ENCODE measurements at regions not wholly inside any gene's neighbourhood (a gene's known extent, or its start where the extent isn't known, plus 50 kb on each side); places are given as distances from the start of the nearest gene placed in this dataset.
"Not testable (repeated sequence)": the region's sequence is repeated elsewhere in the genome, so short reads cannot be mapped to it uniquely, and the experiment has no call there.

DNA sequence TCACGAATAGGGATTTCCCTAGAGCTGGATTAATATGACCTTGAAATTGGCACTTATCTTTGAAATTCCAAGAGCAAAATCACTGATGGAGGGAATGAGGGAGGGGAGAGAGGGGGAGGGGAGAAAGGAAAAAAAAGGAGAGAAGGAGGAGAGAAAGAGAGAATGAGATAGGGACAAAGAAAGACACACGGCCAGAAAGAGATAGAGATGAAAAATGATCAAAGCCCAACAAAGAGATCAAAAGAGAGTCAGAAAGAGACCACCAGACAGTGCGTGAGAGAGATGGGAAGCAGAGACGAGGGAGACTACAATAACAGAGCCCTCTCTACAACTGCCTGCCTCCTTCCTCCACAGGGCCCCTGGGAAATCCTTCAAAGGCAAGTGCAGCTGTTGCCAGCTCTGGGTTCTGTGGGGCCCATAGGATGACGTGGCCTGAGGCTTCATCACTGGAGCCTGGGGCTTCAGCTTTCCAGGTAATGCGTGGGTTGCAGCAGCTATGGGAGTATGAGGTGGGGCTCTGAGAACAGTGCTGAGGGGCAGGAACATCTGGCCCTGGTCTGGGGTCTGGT, 58.3 kb upstream of the SHB start:
- no peak overlapping the region for H3K27ac ChIP-seq
- DNase-seq (ENCODE audit: low spot score), result no peak
- no peak overlapping the region for H3K4me3 ChIP-seq
- TF ChIP-seq, protein P1, sequence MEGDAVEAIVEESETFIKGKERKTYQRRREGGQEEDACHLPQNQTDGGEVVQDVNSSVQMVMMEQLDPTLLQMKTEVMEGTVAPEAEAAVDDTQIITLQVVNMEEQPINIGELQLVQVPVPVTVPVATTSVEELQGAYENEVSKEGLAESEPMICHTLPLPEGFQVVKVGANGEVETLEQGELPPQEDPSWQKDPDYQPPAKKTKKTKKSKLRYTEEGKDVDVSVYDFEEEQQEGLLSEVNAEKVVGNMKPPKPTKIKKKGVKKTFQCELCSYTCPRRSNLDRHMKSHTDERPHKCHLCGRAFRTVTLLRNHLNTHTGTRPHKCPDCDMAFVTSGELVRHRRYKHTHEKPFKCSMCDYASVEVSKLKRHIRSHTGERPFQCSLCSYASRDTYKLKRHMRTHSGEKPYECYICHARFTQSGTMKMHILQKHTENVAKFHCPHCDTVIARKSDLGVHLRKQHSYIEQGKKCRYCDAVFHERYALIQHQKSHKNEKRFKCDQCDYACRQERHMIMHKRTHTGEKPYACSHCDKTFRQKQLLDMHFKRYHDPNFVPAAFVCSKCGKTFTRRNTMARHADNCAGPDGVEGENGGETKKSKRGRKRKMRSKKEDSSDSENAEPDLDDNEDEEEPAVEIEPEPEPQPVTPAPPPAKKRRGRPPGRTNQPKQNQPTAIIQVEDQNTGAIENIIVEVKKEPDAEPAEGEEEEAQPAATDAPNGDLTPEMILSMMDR (IDR thresholded peaks at IDR 0.05), result no peak

GRCh38 chr9:38126730-38127129, 57.7 kb upstream of the SHB start:
- Histone ChIP-seq H3K4me3 (no peak overlapping the region), H3K27ac (no peak overlapping the region)
- DNase-seq (ENCODE audit: low spot score), result no peak
- TF ChIP-seq, protein P1 (IDR thresholded peaks at IDR 0.05), result no peak

GRCh38 chr9:38125889-38126288, 56.9 kb upstream of the SHB start:
- Histone ChIP-seq H3K4me3 (no peak overlapping the region), H3K27ac (no peak overlapping the region)
- DNase-seq (ENCODE audit: low spot score), result no peak
- TF ChIP-seq, protein P1 (IDR thresholded peaks at IDR 0.05), result no peak

DNA sequence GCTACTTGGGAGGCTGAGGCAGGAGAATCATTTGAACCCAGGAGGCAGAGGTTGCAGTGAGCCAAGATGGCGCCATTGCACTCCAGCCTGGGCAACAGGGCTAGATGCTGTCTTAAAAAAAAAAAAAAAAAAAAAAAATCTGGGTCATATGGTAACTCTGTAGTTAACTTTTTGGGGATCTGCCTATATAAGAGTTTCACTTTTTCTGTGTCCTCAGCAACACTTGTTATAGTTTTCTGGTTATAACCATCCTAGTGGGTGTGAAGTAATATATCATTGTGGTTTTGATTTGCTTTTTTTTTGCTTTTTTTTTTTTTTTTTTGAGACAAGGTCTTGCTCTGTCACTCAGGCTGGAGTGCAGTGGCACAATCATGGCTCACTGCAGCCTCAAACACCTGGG, 54.3 kb upstream of the SHB start:
- not testable (repeated sequence) for DNase-seq (ENCODE audit: low spot score); H3K27ac ChIP-seq; H3K4me3 ChIP-seq

- TF ChIP-seq, protein P1 (IDR thresholded peaks at IDR 0.05), result no peak
- DNase-seq (ENCODE audit: low spot score), result peak; percentile 31
- no peak overlapping the region for H3K27ac ChIP-seq
- no peak overlapping the region for H3K4me3 ChIP-seq
Observed at GRCh38 chr9:38120961-38121360, 51.9 kb upstream of the SHB start.

DNA sequence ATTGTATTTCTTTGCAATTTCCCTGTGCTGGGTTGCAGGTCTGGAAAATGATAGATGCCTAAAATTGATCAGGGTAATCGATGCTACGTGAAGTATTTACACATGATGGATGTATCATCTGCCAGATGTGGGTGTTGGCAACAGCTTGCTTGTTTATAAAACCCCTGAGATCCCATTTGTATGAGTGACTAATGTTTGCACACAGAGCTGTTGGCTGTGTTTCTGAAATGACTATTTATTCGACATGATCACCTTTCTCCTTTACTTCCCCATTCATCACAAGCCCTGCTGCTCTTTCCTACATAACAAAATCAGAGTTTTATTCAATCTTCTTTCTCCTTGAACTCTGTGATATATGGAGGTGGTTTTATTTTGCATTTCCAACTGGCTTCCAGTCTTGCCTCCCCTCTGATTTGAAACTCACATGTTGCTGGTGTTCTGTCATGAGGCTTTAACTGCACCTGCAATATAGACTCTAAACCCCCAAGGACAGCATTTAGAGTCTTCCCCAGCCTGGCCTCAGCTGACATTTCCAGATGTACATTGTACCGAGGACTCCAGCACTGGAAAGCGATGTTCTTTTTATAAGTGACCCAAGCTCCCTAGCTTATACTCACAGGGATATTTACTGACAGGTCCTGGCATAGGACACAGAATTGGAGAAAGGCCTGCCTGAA, 50.7 kb upstream of the SHB start:
- no peak overlapping the region for H3K27ac ChIP-seq
- H3K4me3 ChIP-seq, result no peak overlapping the region
- DNase-seq (ENCODE audit: low spot score), result peak; percentile 22
- TF ChIP-seq, protein P1 (IDR thresholded peaks at IDR 0.05), result no peak

- peak; percentile 29 for DNase-seq (ENCODE audit: low spot score)
- TF ChIP-seq, protein P1 (IDR thresholded peaks at IDR 0.05), result no peak
- Histone ChIP-seq H3K4me3 (no peak overlapping the region), H3K27ac (no peak overlapping the region)
Observed at GRCh38 chr9:38118862-38119438, 49.9 kb upstream of the SHB start.

Data from coronary artery (tissue), 2 donors.